HG03521 (cell line): ENCODE measurements at regions not wholly inside any gene's neighbourhood (a gene's known extent, or its start where the extent isn't known, plus 50 kb on each side); places are given as distances from the start of the nearest gene placed in this dataset.

Source experiments
- ATAC-seq: cut with Tn5 transposase; IDR thresholded peaks from one replicate; pipeline ENCODE4 v1.9.1; 2021; ENCODE audit warnings: mild to moderate bottlenecking, moderate library complexity; ENCODE audit not compliant: unreplicated experiment

DNA sequence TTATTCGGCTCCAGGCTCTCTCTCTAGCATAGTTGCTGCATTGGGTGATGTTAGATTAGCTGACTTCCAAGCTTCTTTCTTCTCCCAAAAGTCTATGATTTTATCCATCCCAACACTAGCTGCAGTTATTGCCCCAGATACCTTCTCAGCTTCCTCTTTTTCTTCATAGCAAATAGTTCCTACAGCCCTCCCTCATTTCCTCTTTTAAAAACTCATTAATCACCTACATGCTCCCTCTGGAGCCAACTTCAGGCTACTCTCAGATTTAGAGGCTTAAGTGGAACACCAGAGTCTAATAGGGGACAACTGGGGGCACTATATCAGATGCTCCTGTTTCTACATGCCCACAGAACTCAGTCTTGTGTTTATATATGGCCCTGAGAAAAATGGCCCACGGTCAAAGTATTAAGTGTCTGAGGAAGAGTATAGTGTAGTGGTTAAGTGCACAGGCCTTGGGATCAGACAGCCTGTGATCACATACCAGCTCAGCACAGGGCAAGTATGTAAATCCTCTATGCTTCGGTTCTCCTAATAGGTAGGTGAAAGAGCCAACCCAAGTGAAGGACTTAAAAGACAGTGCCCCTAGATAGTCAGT is 241.9 kb upstream of the SLC14A2 start:
- ATAC-seq, result no peak

- no peak for ATAC-seq
Observed at GRCh38 chr18:45374236-45374635, 241.0 kb upstream of the SLC14A2 start.

GRCh38 chr18:45374878-45375630 is 240.2 kb upstream of the SLC14A2 start:
- ATAC-seq, result no peak

GRCh38 chr18:45376193-45376592 is 239.1 kb upstream of the SLC14A2 start:
- ATAC-seq, result no peak

- no peak for ATAC-seq
Observed at GRCh38 chr18:45378308-45378707, 237.0 kb upstream of the SLC14A2 start.

GRCh38 chr18:45378933-45379332 is 236.3 kb upstream of the SLC14A2 start:
- no peak for ATAC-seq

DNA sequence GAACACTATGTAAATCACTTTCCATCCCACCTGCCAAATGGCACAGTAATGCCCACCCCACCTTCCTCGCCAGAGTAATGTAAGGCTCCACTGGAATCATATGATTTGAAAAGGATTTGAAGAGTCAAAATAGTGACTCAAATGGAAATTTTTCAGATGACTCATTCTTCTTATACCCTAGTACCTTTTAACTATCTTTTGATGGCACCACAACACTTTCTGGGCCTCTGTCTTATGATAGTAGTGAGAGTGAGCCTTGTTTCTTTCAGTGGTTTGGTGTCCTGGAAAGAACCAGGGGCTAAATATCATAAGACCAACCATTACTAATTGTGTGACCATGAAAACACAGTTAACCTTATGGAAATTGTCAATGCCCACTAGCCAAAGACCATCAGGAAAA is 235.4 kb upstream of the SLC14A2 start:
- no peak for ATAC-seq

DNA sequence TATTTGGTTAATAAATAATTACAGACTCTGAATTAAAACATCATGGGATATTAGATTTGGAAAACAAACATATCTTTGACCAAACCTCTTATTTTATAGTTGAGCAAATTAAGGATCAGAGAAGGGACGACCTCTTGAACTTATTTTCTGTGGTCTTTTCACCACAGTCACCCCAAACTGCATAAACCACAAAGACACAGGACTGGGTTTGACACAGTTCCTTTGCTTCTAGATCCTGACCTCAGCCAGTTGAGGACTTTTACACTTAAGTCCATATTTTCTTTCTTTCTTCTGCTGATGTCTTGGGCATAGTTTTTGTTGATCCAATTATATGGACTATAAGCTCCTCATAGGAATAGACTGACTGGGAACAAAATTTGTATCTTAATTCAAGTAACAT is 234.0 kb upstream of the SLC14A2 start:
- ATAC-seq, result no peak

DNA sequence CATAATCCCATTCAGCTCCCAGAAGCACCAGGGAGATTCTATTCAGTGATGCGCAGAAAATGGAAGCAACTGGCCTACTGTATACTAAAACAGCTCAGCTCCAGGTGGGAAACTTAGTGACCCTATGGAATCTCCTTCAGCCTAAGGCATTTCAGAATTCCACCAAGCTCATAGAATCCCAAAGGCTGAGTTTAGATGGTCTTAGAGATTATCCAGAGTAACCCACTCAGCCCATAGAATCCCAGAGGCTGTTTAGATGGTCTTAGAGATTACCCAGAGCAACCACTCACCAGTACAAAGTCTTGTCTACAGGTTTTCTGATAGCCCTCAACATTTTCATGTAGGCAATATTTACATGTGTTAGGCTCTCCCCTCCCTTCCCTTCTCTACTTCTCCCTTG is 232.0 kb upstream of the SLC14A2 start:
- ATAC-seq, result no peak

- peak; percentile 45 for ATAC-seq
Observed at GRCh38 chr18:45384137-45384961, 230.9 kb upstream of the SLC14A2 start.

- no peak for ATAC-seq
Observed at GRCh38 chr18:45384962-45385315, 230.3 kb upstream of the SLC14A2 start.

- ATAC-seq, result no peak
Observed at GRCh38 chr18:45386041-45386655, 229.1 kb upstream of the SLC14A2 start.

DNA sequence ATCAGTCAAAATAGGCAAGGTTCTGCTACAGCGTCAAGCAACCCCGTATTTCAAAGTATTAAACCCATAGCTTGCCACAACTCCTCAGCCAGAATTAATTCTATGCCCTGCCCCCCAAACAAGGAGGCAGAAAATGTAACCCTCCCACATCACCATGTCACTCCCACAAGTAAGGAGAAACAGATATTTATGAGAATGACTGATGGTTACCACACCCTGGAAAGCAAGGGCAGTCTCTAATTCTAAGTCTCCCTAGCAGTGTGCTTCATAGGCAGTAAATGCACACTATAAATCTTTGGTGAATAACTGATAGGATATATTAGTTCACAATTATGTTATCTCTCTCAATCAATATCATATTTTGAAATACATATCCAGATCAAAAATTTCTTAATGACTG is 228.0 kb upstream of the SLC14A2 start:
- ATAC-seq, result no peak

DNA sequence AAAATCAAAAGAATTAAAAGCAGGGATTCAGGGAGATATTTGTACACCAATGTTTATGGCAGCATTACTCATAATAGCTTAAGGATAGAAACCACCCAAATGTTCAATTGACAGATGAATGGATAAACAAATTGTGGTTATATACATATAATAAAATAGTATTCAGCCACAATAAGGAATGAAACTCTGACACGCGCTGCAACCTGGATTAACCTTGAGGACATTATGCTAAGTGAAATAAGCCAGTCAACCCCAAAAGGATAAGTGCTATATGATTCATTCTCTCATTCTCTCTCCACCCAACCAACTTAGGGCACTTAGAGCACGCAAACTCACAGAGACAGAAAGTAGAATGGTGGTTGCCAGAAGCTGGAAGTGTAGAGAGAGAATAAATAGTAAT is 216.8 kb upstream of the SLC14A2 start:
- no peak for ATAC-seq

DNA sequence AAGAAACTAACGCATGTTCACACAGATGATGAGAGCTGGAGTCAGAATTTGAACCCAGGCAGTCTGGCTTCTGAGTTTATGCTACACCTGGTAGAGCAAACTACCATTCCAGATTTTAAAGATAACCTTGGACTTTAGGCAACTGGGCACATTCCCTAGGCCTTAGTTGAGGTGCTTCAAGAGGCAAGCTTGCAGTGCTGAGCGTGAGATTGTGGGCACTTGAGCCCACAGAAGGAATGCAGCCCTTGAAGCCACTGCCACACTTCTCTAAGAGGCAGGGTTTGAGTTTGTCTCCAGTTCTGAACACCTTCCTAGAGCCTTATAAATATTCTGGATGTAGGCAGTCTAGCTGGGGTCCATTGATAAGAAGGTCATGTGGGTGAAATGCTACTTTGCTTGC is 216.1 kb upstream of the SLC14A2 start:
- no peak for ATAC-seq

DNA sequence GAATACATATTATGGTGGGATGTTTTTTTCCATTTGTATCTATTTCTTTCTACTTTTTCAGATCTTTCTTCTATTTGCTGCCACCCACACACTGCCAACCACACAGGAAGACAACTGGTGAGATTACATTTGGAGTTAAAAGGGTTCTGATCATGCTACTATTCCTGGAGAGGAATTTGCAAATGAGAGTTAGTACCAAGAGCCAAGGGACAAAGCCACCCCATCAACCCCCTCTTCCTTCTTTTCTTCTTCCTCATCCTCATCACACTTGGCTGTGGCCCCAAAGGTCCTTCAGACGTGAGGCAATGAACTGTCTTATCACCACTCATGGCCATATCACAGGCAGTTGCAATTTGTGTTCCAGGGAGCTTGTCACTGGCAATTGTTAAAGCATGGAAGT is 215.6 kb upstream of the SLC14A2 start:
- ATAC-seq, result no peak

- no peak for ATAC-seq
Observed at GRCh38 chr18:45402485-45403056, 212.7 kb upstream of the SLC14A2 start.

GRCh38 chr18:45403341-45404049 is 211.8 kb upstream of the SLC14A2 start:
- ATAC-seq, result no peak

DNA sequence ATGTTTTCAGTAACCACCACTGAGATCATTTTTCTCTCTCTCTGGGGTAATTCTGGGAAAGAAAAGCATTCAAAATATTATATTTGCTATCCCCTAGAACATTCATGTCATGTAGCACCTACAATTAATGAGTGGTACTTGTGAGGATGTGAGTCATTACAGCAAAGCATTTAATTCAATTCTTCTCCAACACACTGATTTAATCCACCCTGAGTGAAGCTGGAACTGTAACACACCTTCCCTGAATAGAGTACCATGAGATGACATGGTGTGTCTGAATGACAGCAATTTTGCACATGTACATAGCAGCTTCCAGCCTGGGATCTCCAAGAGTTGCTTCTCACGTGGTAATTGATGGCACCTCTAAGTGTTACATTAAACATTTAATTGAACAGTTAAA is 207.1 kb upstream of the SLC14A2 start:
- ATAC-seq, result no peak

DNA sequence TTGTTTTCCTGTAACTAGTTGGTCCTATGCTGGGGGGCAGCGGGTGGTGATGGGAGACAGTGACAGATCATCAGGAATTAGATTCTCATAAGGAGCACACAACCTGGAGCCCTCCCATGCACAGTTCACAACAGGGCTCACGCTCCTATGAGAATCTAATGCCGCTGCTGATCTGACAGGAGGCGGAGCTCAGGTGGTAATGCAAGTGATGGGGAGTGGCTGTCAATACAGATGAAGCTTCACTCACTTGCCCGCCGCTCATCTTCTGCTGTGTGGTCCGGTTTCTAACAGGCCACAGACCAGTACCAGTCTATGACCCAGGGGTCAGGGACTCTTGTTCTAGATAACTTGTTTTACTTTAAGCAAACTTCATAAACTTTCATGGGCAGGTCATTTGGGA is 205.3 kb upstream of the SLC14A2 start:
- no peak for ATAC-seq

DNA sequence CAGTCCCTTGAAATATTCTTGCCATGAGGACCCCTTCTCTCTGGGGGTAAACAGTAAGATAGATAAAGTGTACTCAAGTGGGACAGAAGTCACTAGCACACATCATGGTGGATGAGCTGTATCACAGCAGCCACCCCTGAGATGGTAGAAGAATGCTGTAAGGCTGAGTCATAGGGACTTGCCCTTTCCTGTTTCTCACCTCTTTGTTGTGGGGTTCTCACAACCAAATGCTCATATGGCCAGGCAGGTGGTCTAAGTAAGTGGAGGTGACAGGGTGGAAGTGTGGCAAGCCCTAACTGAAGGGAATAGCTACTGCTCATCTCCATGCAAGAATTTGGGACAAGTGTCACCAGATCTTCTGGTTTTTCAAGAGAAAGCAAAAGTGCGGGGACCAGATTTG is 202.7 kb upstream of the SLC14A2 start:
- ATAC-seq, result no peak
